Activated CD4-positive, alpha-beta T cell treated with anti-CD3 and anti-CD28 coated beads, Interleukin-2, amount 10 ng/mL, durations not matched to agents 7 days and 5 days (primary cell): ENCODE measurements at regions not wholly inside any gene's neighbourhood (a gene's known extent, or its start where the extent isn't known, plus 50 kb on each side); places are given as distances from the start of the nearest gene placed in this dataset.

Experiments used
- CTCF ChIA-PET: fragments of 350-600 bp; sonication (Branson Sonifier 250); formaldehyde crosslinking; loops from one replicate; lab custom pipeline; 2021; ENCODE audit warnings: antibody characterized with exemption; lab: Charles Lee
- POLR2A ChIA-PET: fragments of 350-600 bp; sonication (Branson Sonifier 250); formaldehyde crosslinking; loops from one replicate; lab custom pipeline; 2021; ENCODE audit warnings: antibody characterized with exemption; lab: Charles Lee
- DNase-seq: peaks from one replicate; pipeline ENCODE4 v3.0.0-alpha.2; 2020
- H3K27ac Mint-ChIP-seq: one replicate; pipeline ENCODE4 v1.8.0; 2021; ENCODE audit warnings: mild to moderate bottlenecking, moderate library complexity, mixed read lengths
- H3K27me3 Mint-ChIP-seq: one replicate; pipeline ENCODE4 v1.8.0; 2021; ENCODE audit warnings: mixed read lengths
- H3K36me3 Mint-ChIP-seq: one replicate; pipeline ENCODE4 v1.8.0; 2021; ENCODE audit warnings: low read depth, mixed read lengths
- H3K4me1 Mint-ChIP-seq: one replicate; pipeline ENCODE4 v1.8.0; 2021; ENCODE audit warnings: mixed read lengths
- H3K4me3 Mint-ChIP-seq: one replicate; pipeline ENCODE4 v1.8.0; 2021; ENCODE audit warnings: mild to moderate bottlenecking, moderate library complexity, mixed read lengths
- H3K9me3 Mint-ChIP-seq: one replicate; pipeline ENCODE4 v1.8.0; 2021; ENCODE audit warnings: mixed read lengths

- ChIA-PET POLR2A (no interaction called here), CTCF (no interaction called here)
- Mint-ChIP-seq H3K27me3 (peaks cover 4% of the 10 kb centered on the region), H3K4me1 (no peaks in the 10 kb centered on the region), H3K9me3 (no peaks in the 10 kb centered on the region), H3K4me3 (no peak overlapping the region), H3K27ac (no peak overlapping the region), H3K36me3 (no peaks in the 10 kb centered on the region)
- DNase-seq: no peak
Measured at GRCh38 chr11:45454917-45455401, 168.8 kb upstream of the SYT13 start.

GRCh38 chr11:45453721-45454120, 167.6 kb upstream of the SYT13 start:
- no peaks in the 10 kb centered on the region for H3K9me3 Mint-ChIP-seq
- ChIA-PET POLR2A (no interaction called here), CTCF (no interaction called here)
- no peak for DNase-seq
- H3K4me1 Mint-ChIP-seq: no peaks in the 10 kb centered on the region
- H3K27me3 Mint-ChIP-seq: peaks cover 4% of the 10 kb centered on the region
- no peak overlapping the region for H3K27ac Mint-ChIP-seq
- no peak overlapping the region for H3K4me3 Mint-ChIP-seq
- no peaks in the 10 kb centered on the region for H3K36me3 Mint-ChIP-seq

DNA sequence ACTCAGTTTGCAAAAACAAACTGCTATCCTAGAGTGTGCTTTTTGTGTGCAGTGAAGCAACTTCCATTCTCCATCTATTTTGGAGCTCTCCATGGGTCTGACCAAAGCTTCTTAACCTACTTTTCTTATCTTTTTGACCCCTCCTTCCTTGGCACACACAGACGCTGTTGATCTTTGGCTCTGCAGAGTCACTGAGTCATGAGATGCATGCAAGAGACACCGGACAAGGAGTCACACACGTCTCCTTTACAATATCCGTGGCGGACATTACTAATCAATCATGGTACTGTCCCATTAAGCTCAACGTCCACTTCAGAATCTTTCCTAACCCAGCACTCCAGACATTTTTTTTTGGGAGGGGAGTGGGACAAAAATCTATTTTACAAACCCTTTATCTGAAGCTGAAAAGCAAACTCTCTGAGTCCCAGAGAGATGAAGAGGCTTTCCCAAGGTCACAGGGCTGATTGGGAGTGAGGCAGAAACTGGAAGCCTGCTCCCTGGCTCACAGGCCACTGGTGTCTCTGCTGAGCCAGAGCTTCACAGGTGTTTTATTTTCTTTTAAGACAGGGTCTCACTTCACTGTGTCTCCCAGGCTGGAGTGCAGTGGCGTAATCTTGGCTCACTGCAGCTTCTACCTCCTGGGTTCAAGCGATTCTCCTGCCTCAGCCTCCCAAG, 165.8 kb upstream of the SYT13 start:
- POLR2A ChIA-PET: interaction anchor here (0.7 kb wide), 1 partner anchor 133 kb away, joined by 3 read pairs; no protein-coding TSS in a partner anchor
- no peaks in the 10 kb centered on the region for H3K9me3 Mint-ChIP-seq
- no peak overlapping the region for H3K27ac Mint-ChIP-seq
- peaks cover 4% of the 10 kb centered on the region for H3K27me3 Mint-ChIP-seq
- CTCF ChIA-PET: no interaction called here
- no peaks in the 10 kb centered on the region for H3K36me3 Mint-ChIP-seq
- no peak overlapping the region for H3K4me3 Mint-ChIP-seq
- H3K4me1 Mint-ChIP-seq: no peaks in the 10 kb centered on the region
- DNase-seq: no peak

GRCh38 chr11:45450189-45450588, 164.0 kb upstream of the SYT13 start:
- Mint-ChIP-seq H3K4me3 (no peak overlapping the region), H3K36me3 (no peaks in the 10 kb centered on the region), H3K27ac (no peak overlapping the region), H3K9me3 (no peaks in the 10 kb centered on the region), H3K27me3 (peaks cover 2% of the 10 kb centered on the region), H3K4me1 (no peaks in the 10 kb centered on the region)
- ChIA-PET CTCF (interaction anchor here (0.7 kb wide), 1 partner anchor 120 kb away, joined by 3 read pairs; no protein-coding TSS in a partner anchor), POLR2A (no interaction called here)
- DNase-seq: no peak

GRCh38 chr11:45449036-45449601, 163.0 kb upstream of the SYT13 start:
- Mint-ChIP-seq H3K4me3 (no peak overlapping the region), H3K4me1 (no peaks in the 10 kb centered on the region), H3K27me3 (no peaks in the 10 kb centered on the region), H3K9me3 (no peaks in the 10 kb centered on the region), H3K27ac (no peak overlapping the region), H3K36me3 (no peaks in the 10 kb centered on the region)
- ChIA-PET CTCF (no interaction called here), POLR2A (no interaction called here)
- DNase-seq: no peak

DNA sequence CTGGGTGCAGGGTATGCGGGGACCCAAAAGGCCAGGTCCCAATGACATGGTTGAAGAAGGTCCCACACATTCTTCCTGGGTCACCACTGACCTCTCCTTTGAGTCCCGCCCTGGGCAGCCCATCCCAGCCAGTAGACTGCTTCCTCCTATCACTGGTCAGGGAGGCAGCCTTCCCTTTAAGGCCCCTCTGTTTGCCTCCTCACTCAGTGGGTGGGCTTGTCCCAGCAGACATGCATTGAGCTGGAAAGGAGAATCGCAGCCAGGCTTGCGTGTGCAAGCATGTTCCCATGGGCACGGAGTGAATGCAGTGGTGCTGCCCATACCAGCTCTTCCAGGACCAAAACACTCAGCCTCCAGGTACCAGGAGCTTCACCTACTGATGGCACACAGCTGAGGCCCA, 162.4 kb upstream of the SYT13 start:
- ChIA-PET CTCF (no interaction called here), POLR2A (no interaction called here)
- Mint-ChIP-seq H3K4me1 (no peaks in the 10 kb centered on the region), H3K27ac (no peak overlapping the region), H3K27me3 (peaks cover 3% of the 10 kb centered on the region), H3K9me3 (no peaks in the 10 kb centered on the region), H3K4me3 (no peak overlapping the region), H3K36me3 (no peaks in the 10 kb centered on the region)
- no peak for DNase-seq

GRCh38 chr11:45446998-45447397, 160.9 kb upstream of the SYT13 start:
- H3K27ac Mint-ChIP-seq: no peak overlapping the region
- ChIA-PET POLR2A (no interaction called here), CTCF (interaction anchor here (1.2 kb wide), 1 partner anchor 10 kb away, joined by 4 read pairs; no protein-coding TSS in a partner anchor)
- H3K4me3 Mint-ChIP-seq: no peak overlapping the region
- H3K27me3 Mint-ChIP-seq: peaks cover 3% of the 10 kb centered on the region
- DNase-seq: no peak
- H3K4me1 Mint-ChIP-seq: no peaks in the 10 kb centered on the region
- H3K36me3 Mint-ChIP-seq: no peaks in the 10 kb centered on the region
- H3K9me3 Mint-ChIP-seq: no peaks in the 10 kb centered on the region

DNA sequence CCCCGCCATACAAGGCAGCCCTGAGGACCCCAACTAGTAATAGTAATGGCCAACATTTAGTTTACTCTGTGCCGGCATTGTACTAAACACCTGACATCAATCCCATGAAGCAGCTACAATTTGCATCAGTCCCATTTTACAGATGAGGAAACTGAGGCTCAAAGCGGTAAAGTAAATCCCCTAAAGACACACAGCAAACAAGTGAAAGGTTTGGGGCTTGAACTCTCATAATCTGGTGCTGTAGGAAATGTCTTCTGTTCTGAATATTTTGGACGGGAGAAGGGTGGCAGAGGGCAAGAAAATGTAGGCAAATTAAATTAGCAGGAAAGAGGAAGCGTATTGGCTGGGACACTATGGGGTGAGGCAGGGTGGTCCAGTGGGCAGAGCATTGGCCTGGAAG, 160.3 kb upstream of the SYT13 start:
- Mint-ChIP-seq H3K4me1 (no peaks in the 10 kb centered on the region), H3K27ac (no peak overlapping the region), H3K9me3 (no peaks in the 10 kb centered on the region), H3K36me3 (no peaks in the 10 kb centered on the region), H3K4me3 (no peak overlapping the region), H3K27me3 (peaks cover 3% of the 10 kb centered on the region)
- ChIA-PET CTCF (no interaction called here), POLR2A (no interaction called here)
- no peak for DNase-seq

GRCh38 chr11:45444796-45445195, 158.7 kb upstream of the SYT13 start:
- POLR2A ChIA-PET: no interaction called here

DNA sequence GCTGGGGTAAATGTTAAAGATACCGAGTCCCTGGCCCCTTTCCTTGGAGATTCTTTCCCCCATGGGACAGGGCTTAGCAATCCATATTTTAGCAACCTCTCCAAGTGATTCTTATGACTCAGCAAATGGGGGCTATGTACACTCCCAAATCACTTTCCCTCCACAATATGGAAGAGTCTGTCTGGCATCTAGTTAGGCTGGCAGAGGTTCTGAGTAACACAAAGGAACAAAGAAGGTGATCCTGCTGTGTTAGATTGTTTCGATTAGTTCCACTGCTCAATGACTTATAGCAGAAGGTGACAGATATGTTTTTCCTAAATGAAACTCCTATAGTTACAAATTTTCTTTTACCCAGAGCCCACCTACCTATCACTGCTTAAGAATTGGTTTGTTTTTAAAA, 154.0 kb upstream of the SYT13 start:
- Mint-ChIP-seq H3K4me3 (no peak overlapping the region), H3K9me3 (peaks cover 8% of the 10 kb centered on the region), H3K4me1 (no peaks in the 10 kb centered on the region), H3K27me3 (peaks cover 7% of the 10 kb centered on the region), H3K27ac (no peak overlapping the region), H3K36me3 (no peaks in the 10 kb centered on the region)
- DNase-seq: no peak
- CTCF ChIA-PET: no interaction called here
- POLR2A ChIA-PET: no interaction called here

More at GRCh38 chr11:45444796-45445195, 158.7 kb upstream of the SYT13 start:
- Mint-ChIP-seq H3K9me3 (peaks cover 4% of the 10 kb centered on the region), H3K27ac (no peak overlapping the region), H3K4me3 (no peak overlapping the region), H3K36me3 (no peaks in the 10 kb centered on the region), H3K27me3 (peaks cover 5% of the 10 kb centered on the region), H3K4me1 (no peaks in the 10 kb centered on the region)
- no peak for DNase-seq
- CTCF ChIA-PET: interaction anchor here (1.4 kb wide), 1 partner anchor 19 kb away, joined by 4 read pairs; no protein-coding TSS in a partner anchor

DNA sequence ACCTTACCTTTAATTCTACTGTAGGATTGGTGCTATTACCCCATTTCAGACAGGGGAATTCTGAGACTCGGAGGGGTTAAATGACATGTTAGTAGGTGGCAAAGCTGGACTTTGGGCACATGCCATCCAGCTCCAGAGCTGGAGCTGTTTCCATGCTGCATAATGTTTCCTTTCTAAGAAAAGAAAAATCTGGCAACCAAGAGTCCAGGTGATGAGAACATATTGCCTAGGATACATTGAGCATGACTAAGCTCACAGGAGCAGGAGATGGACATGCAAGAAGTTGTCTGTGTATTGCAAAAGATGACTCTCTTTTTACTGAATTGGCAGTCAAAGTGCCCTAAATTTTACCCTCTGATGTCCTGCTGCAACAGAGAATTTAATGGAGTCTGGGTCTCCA, 150.8 kb upstream of the SYT13 start:
- CTCF ChIA-PET: no interaction called here
- Mint-ChIP-seq H3K4me3 (no peak overlapping the region), H3K36me3 (no peaks in the 10 kb centered on the region), H3K27ac (no peak overlapping the region), H3K4me1 (no peaks in the 10 kb centered on the region), H3K9me3 (peaks cover 8% of the 10 kb centered on the region), H3K27me3 (peaks cover 6% of the 10 kb centered on the region)
- POLR2A ChIA-PET: no interaction called here
- DNase-seq: no peak

DNA sequence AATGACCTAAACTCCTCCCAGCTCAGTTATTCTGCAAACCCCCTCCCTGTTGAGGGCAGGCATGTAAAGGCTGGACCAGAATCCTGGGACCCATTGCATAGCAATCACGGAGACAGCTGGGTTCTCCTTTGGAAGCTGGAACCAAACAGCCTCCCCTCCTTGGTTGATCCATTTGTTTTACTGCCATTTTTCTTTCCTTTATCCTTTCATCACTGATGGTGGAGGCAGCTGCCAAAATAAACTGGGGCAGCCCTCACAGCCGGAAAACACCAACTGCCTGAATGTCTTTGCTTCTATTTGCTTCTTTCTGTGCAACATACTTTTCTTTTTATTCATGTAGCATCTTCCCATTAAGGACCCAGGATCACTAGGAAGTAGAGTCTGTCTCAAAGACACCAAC, 150.0 kb upstream of the SYT13 start:
- peaks cover 6% of the 10 kb centered on the region for H3K27me3 Mint-ChIP-seq
- no peaks in the 10 kb centered on the region for H3K4me1 Mint-ChIP-seq
- no peaks in the 10 kb centered on the region for H3K36me3 Mint-ChIP-seq
- no peak overlapping the region for H3K27ac Mint-ChIP-seq
- no peak for DNase-seq
- CTCF ChIA-PET: no interaction called here
- peaks cover 8% of the 10 kb centered on the region for H3K9me3 Mint-ChIP-seq
- POLR2A ChIA-PET: no interaction called here
- H3K4me3 Mint-ChIP-seq: no peak overlapping the region

- H3K4me3 Mint-ChIP-seq: no peak overlapping the region
- DNase-seq: no peak
- peaks cover 6% of the 10 kb centered on the region for H3K27me3 Mint-ChIP-seq
- no peak overlapping the region for H3K27ac Mint-ChIP-seq
- CTCF ChIA-PET: no interaction called here
- no peaks in the 10 kb centered on the region for H3K4me1 Mint-ChIP-seq
- no peaks in the 10 kb centered on the region for H3K36me3 Mint-ChIP-seq
- peaks cover 8% of the 10 kb centered on the region for H3K9me3 Mint-ChIP-seq
- POLR2A ChIA-PET: no interaction called here
Measured at GRCh38 chr11:45435706-45436105, 149.6 kb upstream of the SYT13 start.
